ENCODE measurements at regions not wholly inside any gene's neighbourhood (a gene's known extent, or its start where the extent isn't known, plus 50 kb on each side); places are given as distances from the start of the nearest gene placed in this dataset.

- no peak for TF ChIP-seq CTCF (IDR thresholded peaks at IDR 0.05; ENCODE audit: insufficient read depth, low read depth, low read length)
- DNase-seq (ENCODE audit: low read depth): no peak
- H3K4me3 ChIP-seq (ENCODE audit: low read depth, low read length): no peak overlapping the region
Observed at GRCh38 chr3:56986347-56986746, 74.1 kb upstream of the SPATA12 start.

GRCh38 chr3:56985878-56986277 lies 74.6 kb upstream of the SPATA12 start:
- no peak overlapping the region for H3K4me3 ChIP-seq (ENCODE audit: low read depth, low read length)
- DNase-seq (ENCODE audit: low read depth): peak; percentile 44
- TF ChIP-seq CTCF (IDR thresholded peaks at IDR 0.05; ENCODE audit: insufficient read depth, low read depth, low read length): peak; percentile 26

- DNase-seq (ENCODE audit: low read depth): no peak
- H3K4me3 ChIP-seq (ENCODE audit: low read depth, low read length): no peak overlapping the region
- no peak for TF ChIP-seq CTCF (IDR thresholded peaks at IDR 0.05; ENCODE audit: insufficient read depth, low read depth, low read length)
Observed at GRCh38 chr3:56985460-56985859, 75.0 kb upstream of the SPATA12 start.

- TF ChIP-seq CTCF (IDR thresholded peaks at IDR 0.05; ENCODE audit: insufficient read depth, low read depth, low read length): no peak
- DNase-seq (ENCODE audit: low read depth): no peak
- no peak overlapping the region for H3K4me3 ChIP-seq (ENCODE audit: low read depth, low read length)
Observed at GRCh38 chr3:56983427-56983826, 77.0 kb upstream of the SPATA12 start.

GRCh38 chr3:56981445-56982230 lies 78.8 kb upstream of the SPATA12 start:
- DNase-seq (ENCODE audit: low read depth): no peak
- no peak for TF ChIP-seq CTCF (IDR thresholded peaks at IDR 0.05; ENCODE audit: insufficient read depth, low read depth, low read length)
- no peak overlapping the region for H3K4me3 ChIP-seq (ENCODE audit: low read depth, low read length)

- no peak for TF ChIP-seq CTCF (IDR thresholded peaks at IDR 0.05; ENCODE audit: insufficient read depth, low read depth, low read length)
- no peak overlapping the region for H3K4me3 ChIP-seq (ENCODE audit: low read depth, low read length)
- peak; percentile 99 for DNase-seq (ENCODE audit: low read depth)
Observed at GRCh38 chr3:56980798-56981390, 79.6 kb upstream of the SPATA12 start.
